GM23338 (cell line): ENCODE measurements at regions not wholly inside any gene's neighbourhood (a gene's known extent, or its start where the extent isn't known, plus 50 kb on each side); places are given as distances from the start of the nearest gene placed in this dataset.
"Not testable (repeated sequence)": the region's sequence is repeated elsewhere in the genome, so short reads cannot be mapped to it uniquely, and the experiment has no call there.

ENCODE experiments used
- CREB1 ChIP-seq: fragments of 250-450 bp; sonication (Bioruptor Pico); IDR thresholded peaks from 2 replicates; pipeline ENCODE4 v1.5.0; 2020; ENCODE audit warnings: low read depth, mild to moderate bottlenecking, moderate library complexity
- CTCF ChIP-seq, 2 experiments: fragments of 200-600 bp in 1 of 2; sonication (generic) in 1 of 2; conservative IDR thresholded peaks; 2 replicates each; pipeline versions ENCODE4 v1.5.1 to v1.6.1; 2016 to 2017; ENCODE audit warnings: antibody characterized with exemption in 2 of 2, low read depth in 2 of 2, mild to moderate bottlenecking in 2 of 2, moderate library complexity in 1 of 2
- EZH2 ChIP-seq: fragments of 200-600 bp; sonication (generic); IDR thresholded peaks from one replicate; pipeline ENCODE4 v1.8.0; 2017; ENCODE audit warnings: antibody characterized with exemption, mild to moderate bottlenecking, low read depth; ENCODE audit not compliant: unreplicated experiment
- EZH2phosphoT487 ChIP-seq: fragments of 200-600 bp; sonication (generic); IDR thresholded peaks from one replicate; pipeline ENCODE4 v1.8.1; 2018; ENCODE audit warnings: antibody characterized with exemption; ENCODE audit not compliant: unreplicated experiment
- JUNB ChIP-seq: IDR thresholded peaks from one replicate; pipeline ENCODE4 v1.6.1; 2016; ENCODE audit warnings: antibody characterized with exemption; ENCODE audit not compliant: unreplicated experiment
- POLR2AphosphoS5 ChIP-seq: IDR thresholded peaks from 2 replicates; pipeline ENCODE4 v1.6.1; 2016; ENCODE audit warnings: antibody characterized with exemption, low read depth
- REST ChIP-seq: IDR thresholded peaks from one replicate; pipeline ENCODE4 v1.6.1; 2018; ENCODE audit warnings: antibody characterized with exemption; ENCODE audit not compliant: unreplicated experiment
- STAT1 ChIP-seq: IDR thresholded peaks from one replicate; pipeline ENCODE4 v1.6.1; 2016; ENCODE audit warnings: antibody characterized with exemption; ENCODE audit not compliant: unreplicated experiment
- ZNF114 ChIP-seq: fragments of 250-450 bp; sonication (Bioruptor Pico); IDR thresholded peaks from 2 replicates; pipeline ENCODE4 v1.5.0; 2020; ENCODE audit warnings: mild to moderate bottlenecking, moderate library complexity
- ZNF331 ChIP-seq: fragments of 250-450 bp; sonication (Bioruptor Pico); IDR thresholded peaks from 2 replicates; pipeline ENCODE4 v1.5.0; 2020; ENCODE audit warnings: low read depth, mild to moderate bottlenecking, moderate library complexity
- TF ChIP-seq, protein P1 (sequence below): IDR thresholded peaks from 2 replicates; pipeline ENCODE4 v1.6.1; 2016; ENCODE audit warnings: antibody characterized with exemption
- TF ChIP-seq, protein P2 (sequence below): fragments of 250-450 bp; sonication (Bioruptor Pico); IDR thresholded peaks from 2 replicates; pipeline ENCODE4 v1.5.0; 2020; ENCODE audit warnings: mild to moderate bottlenecking, moderate library complexity

DNA sequence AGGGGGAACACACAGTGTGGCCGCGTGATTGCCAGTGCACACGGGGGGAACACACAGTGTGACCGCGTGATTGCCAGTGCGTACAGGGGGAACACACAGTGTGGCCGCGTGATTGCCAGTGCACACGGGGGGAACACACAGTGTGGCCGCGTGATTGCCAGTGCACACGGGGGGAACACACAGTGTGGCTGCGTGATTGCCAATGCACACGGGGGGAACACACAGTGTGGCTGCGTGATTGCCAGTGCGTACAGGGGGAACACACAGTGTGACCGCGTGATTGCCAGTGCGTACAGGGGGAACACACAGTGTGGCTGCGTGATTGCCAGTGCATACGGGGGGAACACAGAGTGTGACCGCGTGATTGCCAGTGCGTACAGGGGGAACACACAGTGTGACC lies 140.3 kb downstream of the RTP5 start:
- not testable (repeated sequence) for TF ChIP-seq POLR2AphosphoS5; CTCF (conservative IDR thresholded peaks at IDR 0.05; ENCODE audit: low read depth in 2 of 2); EZH2; EZH2phosphoT487; REST; CREB1 (CRISPR knock-in tag); ZNF331 (CRISPR knock-in tag); STAT1; JUNB; ZNF114 (CRISPR knock-in tag)
- TF ChIP-seq, protein P1, sequence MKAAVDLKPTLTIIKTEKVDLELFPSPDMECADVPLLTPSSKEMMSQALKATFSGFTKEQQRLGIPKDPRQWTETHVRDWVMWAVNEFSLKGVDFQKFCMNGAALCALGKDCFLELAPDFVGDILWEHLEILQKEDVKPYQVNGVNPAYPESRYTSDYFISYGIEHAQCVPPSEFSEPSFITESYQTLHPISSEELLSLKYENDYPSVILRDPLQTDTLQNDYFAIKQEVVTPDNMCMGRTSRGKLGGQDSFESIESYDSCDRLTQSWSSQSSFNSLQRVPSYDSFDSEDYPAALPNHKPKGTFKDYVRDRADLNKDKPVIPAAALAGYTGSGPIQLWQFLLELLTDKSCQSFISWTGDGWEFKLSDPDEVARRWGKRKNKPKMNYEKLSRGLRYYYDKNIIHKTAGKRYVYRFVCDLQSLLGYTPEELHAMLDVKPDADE, result not testable (repeated sequence)
- TF ChIP-seq, protein P2, sequence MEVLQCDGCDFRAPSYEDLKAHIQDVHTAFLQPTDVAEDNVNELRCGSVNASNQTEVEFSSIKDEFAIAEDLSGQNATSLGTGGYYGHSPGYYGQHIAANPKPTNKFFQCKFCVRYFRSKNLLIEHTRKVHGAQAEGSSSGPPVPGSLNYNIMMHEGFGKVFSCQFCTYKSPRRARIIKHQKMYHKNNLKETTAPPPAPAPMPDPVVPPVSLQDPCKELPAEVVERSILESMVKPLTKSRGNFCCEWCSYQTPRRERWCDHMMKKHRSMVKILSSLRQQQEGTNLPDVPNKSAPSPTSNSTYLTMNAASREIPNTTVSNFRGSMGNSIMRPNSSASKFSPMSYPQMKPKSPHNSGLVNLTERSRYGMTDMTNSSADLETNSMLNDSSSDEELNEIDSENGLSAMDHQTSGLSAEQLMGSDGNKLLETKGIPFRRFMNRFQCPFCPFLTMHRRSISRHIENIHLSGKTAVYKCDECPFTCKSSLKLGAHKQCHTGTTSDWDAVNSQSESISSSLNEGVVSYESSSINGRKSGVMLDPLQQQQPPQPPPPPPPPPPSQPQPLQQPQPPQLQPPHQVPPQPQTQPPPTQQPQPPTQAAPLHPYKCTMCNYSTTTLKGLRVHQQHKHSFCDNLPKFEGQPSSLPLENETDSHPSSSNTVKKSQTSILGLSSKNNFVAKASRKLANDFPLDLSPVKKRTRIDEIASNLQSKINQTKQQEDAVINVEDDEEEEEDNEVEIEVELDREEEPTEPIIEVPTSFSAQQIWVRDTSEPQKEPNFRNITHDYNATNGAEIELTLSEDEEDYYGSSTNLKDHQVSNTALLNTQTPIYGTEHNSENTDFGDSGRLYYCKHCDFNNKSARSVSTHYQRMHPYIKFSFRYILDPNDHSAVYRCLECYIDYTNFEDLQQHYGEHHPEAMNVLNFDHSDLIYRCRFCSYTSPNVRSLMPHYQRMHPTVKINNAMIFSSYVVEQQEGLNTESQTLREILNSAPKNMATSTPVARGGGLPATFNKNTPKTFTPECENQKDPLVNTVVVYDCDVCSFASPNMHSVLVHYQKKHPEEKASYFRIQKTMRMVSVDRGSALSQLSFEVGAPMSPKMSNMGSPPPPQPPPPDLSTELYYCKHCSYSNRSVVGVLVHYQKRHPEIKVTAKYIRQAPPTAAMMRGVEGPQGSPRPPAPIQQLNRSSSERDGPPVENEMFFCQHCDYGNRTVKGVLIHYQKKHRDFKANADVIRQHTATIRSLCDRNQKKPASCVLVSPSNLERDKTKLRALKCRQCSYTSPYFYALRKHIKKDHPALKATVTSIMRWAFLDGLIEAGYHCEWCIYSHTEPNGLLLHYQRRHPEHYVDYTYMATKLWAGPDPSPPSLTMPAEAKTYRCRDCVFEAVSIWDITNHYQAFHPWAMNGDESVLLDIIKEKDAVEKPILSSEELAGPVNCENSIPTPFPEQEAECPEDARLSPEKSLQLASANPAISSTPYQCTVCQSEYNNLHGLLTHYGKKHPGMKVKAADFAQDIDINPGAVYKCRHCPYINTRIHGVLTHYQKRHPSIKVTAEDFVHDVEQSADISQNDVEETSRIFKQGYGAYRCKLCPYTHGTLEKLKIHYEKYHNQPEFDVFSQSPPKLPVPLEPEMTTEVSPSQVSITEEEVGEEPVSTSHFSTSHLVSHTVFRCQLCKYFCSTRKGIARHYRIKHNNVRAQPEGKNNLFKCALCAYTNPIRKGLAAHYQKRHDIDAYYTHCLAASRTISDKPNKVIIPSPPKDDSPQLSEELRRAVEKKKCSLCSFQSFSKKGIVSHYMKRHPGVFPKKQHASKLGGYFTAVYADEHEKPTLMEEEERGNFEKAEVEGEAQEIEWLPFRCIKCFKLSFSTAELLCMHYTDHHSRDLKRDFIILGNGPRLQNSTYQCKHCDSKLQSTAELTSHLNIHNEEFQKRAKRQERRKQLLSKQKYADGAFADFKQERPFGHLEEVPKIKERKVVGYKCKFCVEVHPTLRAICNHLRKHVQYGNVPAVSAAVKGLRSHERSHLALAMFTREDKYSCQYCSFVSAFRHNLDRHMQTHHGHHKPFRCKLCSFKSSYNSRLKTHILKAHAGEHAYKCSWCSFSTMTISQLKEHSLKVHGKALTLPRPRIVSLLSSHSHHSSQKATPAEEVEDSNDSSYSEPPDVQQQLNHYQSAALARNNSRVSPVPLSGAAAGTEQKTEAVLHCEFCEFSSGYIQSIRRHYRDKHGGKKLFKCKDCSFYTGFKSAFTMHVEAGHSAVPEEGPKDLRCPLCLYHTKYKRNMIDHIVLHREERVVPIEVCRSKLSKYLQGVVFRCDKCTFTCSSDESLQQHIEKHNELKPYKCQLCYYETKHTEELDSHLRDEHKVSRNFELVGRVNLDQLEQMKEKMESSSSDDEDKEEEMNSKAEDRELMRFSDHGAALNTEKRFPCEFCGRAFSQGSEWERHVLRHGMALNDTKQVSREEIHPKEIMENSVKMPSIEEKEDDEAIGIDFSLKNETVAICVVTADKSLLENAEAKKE (CRISPR knock-in tag), result not testable (repeated sequence)
